ENCODE measurements at regions not wholly inside any gene's neighbourhood (a gene's known extent, or its start where the extent isn't known, plus 50 kb on each side); places are given as distances from the start of the nearest gene placed in this dataset.
"Not testable (repeated sequence)": the region's sequence is repeated elsewhere in the genome, so short reads cannot be mapped to it uniquely, and the experiment has no call there.

- Mint-ChIP-seq H3K36me3 (ENCODE audit: insufficient read depth, unreplicated experiment) (no peaks in the 10 kb centered on the region), H3K27ac (ENCODE audit: unreplicated experiment) (no peak overlapping the region), H3K4me3 (ENCODE audit: unreplicated experiment) (no peak overlapping the region), H3K27me3 (ENCODE audit: insufficient read depth, unreplicated experiment) (peaks cover 3% of the 10 kb centered on the region), H3K9me3 (ENCODE audit: unreplicated experiment) (no peaks in the 10 kb centered on the region), H3K4me1 (ENCODE audit: low read depth, unreplicated experiment) (no peaks in the 10 kb centered on the region)
- BruUV-seq (replicated peaks): no TSS peak
- ChIA-PET POLR2A (no interaction called here), CTCF (no interaction called here)
- Histone ChIP-seq H3K36me3 (ENCODE audit: control insufficient read depth, insufficient read depth, low read length) (no peaks in the 10 kb centered on the region), H3K4me1 (no peaks in the 10 kb centered on the region), H3K27me3 (replicated peaks; ENCODE audit: control insufficient read depth, insufficient read depth, low read length) (no peaks in the 10 kb centered on the region), H3K4me3 (ENCODE audit: low read depth, low read length) (no peak overlapping the region), H3K9me3 (no peaks in the 10 kb centered on the region)
- TF ChIP-seq, protein P1, sequence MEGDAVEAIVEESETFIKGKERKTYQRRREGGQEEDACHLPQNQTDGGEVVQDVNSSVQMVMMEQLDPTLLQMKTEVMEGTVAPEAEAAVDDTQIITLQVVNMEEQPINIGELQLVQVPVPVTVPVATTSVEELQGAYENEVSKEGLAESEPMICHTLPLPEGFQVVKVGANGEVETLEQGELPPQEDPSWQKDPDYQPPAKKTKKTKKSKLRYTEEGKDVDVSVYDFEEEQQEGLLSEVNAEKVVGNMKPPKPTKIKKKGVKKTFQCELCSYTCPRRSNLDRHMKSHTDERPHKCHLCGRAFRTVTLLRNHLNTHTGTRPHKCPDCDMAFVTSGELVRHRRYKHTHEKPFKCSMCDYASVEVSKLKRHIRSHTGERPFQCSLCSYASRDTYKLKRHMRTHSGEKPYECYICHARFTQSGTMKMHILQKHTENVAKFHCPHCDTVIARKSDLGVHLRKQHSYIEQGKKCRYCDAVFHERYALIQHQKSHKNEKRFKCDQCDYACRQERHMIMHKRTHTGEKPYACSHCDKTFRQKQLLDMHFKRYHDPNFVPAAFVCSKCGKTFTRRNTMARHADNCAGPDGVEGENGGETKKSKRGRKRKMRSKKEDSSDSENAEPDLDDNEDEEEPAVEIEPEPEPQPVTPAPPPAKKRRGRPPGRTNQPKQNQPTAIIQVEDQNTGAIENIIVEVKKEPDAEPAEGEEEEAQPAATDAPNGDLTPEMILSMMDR (IDR thresholded peaks at IDR 0.05; ENCODE audit: insufficient read depth in 1 of 2, low read depth in 1 of 2, low read length in 1 of 2, severe bottlenecking in 1 of 2, unreplicated experiment in 1 of 2): no peak
- intact Hi-C loops (cut with micrococcal nuclease; ENCODE audit: unreplicated experiment): no loop called here
- no peak for DNase-seq
Measured at GRCh38 chr10:108037061-108037460, 872.6 kb upstream of the SORCS1 start.

DNA sequence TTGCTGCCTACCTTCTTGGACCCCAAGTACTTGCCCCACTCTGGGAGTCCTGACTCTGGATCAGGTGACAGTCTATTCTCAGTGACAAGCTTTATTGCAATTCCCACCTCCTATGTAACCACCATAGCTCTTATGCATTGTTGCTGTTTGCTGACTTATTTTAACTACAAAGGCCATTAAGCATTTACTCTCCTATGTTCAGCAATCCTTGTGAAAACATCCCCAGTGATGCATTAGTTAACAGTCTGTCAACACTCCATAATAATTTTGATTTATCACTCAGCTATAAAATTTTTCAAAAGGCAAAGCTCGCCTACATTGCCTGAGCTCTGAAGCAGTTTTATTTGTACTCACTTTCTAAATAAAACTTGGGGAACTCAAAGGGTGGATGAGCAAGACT lies 871.8 kb upstream of the SORCS1 start:
- no TSS peak for BruUV-seq (replicated peaks)
- Histone ChIP-seq H3K36me3 (ENCODE audit: control insufficient read depth, insufficient read depth, low read length) (no peaks in the 10 kb centered on the region), H3K9me3 (no peaks in the 10 kb centered on the region), H3K4me3 (ENCODE audit: low read depth, low read length) (no peak overlapping the region), H3K27me3 (replicated peaks; ENCODE audit: control insufficient read depth, insufficient read depth, low read length) (no peaks in the 10 kb centered on the region), H3K4me1 (no peaks in the 10 kb centered on the region)
- DNase-seq: no peak
- ChIA-PET POLR2A (no interaction called here), CTCF (no interaction called here)
- intact Hi-C loops (cut with micrococcal nuclease; ENCODE audit: unreplicated experiment): no loop called here
- no peak overlapping the region for H3K27ac Mint-ChIP-seq (ENCODE audit: unreplicated experiment)
- H3K4me3 Mint-ChIP-seq (ENCODE audit: unreplicated experiment): no peak overlapping the region
- no peaks in the 10 kb centered on the region for H3K4me1 Mint-ChIP-seq (ENCODE audit: low read depth, unreplicated experiment)
- peaks cover 3% of the 10 kb centered on the region for H3K27me3 Mint-ChIP-seq (ENCODE audit: insufficient read depth, unreplicated experiment)
- TF ChIP-seq, protein P1 (IDR thresholded peaks at IDR 0.05; ENCODE audit: insufficient read depth in 1 of 2, low read depth in 1 of 2, low read length in 1 of 2, severe bottlenecking in 1 of 2, unreplicated experiment in 1 of 2): no peak
- no peaks in the 10 kb centered on the region for H3K9me3 Mint-ChIP-seq (ENCODE audit: unreplicated experiment)
- no peaks in the 10 kb centered on the region for H3K36me3 Mint-ChIP-seq (ENCODE audit: insufficient read depth, unreplicated experiment)

DNA sequence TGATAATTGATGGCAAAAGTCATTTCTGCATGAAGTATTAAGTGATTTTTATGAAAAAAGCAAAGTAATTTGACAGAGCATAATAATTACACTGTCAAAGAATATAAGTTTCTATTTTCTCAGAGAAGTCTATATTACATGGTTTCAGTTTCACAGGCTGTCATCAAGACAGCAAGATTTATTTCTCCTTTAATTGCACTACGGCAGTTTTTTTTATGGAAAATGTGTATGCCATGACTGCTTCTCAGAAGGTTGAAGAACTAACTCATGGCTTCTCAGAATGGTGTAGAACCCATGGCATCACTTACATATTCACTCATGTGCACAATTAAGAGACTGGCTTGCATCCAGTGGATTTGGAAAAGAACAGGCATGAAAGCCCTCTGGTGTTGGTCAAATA lies 870.3 kb upstream of the SORCS1 start:
- Mint-ChIP-seq H3K4me1 (ENCODE audit: low read depth, unreplicated experiment) (no peaks in the 10 kb centered on the region), H3K4me3 (ENCODE audit: unreplicated experiment) (no peak overlapping the region), H3K36me3 (ENCODE audit: insufficient read depth, unreplicated experiment) (no peaks in the 10 kb centered on the region), H3K27ac (ENCODE audit: unreplicated experiment) (no peak overlapping the region), H3K9me3 (ENCODE audit: unreplicated experiment) (no peaks in the 10 kb centered on the region), H3K27me3 (ENCODE audit: insufficient read depth, unreplicated experiment) (peaks cover 3% of the 10 kb centered on the region)
- no peak for DNase-seq
- no TSS peak for BruUV-seq (replicated peaks)
- Histone ChIP-seq H3K27me3 (replicated peaks; ENCODE audit: control insufficient read depth, insufficient read depth, low read length) (no peaks in the 10 kb centered on the region), H3K4me1 (no peaks in the 10 kb centered on the region), H3K9me3 (no peaks in the 10 kb centered on the region), H3K4me3 (ENCODE audit: low read depth, low read length) (no peak overlapping the region), H3K36me3 (ENCODE audit: control insufficient read depth, insufficient read depth, low read length) (no peaks in the 10 kb centered on the region)
- intact Hi-C loops (cut with micrococcal nuclease; ENCODE audit: unreplicated experiment): no loop called here
- TF ChIP-seq, protein P1 (IDR thresholded peaks at IDR 0.05; ENCODE audit: insufficient read depth in 1 of 2, low read depth in 1 of 2, low read length in 1 of 2, severe bottlenecking in 1 of 2, unreplicated experiment in 1 of 2): no peak
- ChIA-PET CTCF (no interaction called here), POLR2A (no interaction called here)

DNA sequence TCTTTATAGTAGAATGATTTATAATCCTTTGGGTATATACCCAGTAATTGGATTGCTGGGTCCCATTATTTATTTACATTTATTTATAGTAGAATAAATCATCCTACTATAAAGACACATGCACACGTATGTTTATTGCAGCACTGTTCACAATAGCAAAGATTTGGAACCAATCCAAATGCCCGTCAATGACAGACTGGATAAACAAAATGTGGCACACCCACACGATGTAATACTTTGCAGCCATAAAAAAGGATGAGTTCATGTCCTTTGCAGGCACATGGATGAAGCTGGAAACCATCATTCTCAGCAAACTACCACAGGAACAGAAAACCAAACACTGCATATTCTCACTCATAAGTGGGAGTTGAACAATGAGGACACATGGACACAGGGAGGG lies 869.0 kb upstream of the SORCS1 start:
- H3K27me3 ChIP-seq (replicated peaks; ENCODE audit: control insufficient read depth, insufficient read depth, low read length); POLR2A ChIA-PET; BruUV-seq (replicated peaks); H3K27ac Mint-ChIP-seq (ENCODE audit: unreplicated experiment); H3K27me3 Mint-ChIP-seq (ENCODE audit: insufficient read depth, unreplicated experiment); H3K4me3 ChIP-seq (ENCODE audit: low read depth, low read length); intact Hi-C loops (cut with micrococcal nuclease; ENCODE audit: unreplicated experiment); H3K4me3 Mint-ChIP-seq (ENCODE audit: unreplicated experiment); H3K36me3 ChIP-seq (ENCODE audit: control insufficient read depth, insufficient read depth, low read length); H3K9me3 ChIP-seq; CTCF ChIA-PET; H3K4me1 ChIP-seq; H3K36me3 Mint-ChIP-seq (ENCODE audit: insufficient read depth, unreplicated experiment); H3K4me1 Mint-ChIP-seq (ENCODE audit: low read depth, unreplicated experiment); H3K9me3 Mint-ChIP-seq (ENCODE audit: unreplicated experiment); DNase-seq: not testable (repeated sequence)
